Left lung (tissue), 4 donors: ENCODE measurements at regions not wholly inside any gene's neighbourhood (a gene's known extent, or its start where the extent isn't known, plus 50 kb on each side); places are given as distances from the start of the nearest gene placed in this dataset.
A peak's percentile ranks its signal among the peaks of the same experiment; 100 is the strongest.
"Not testable (repeated sequence)": the region's sequence is repeated elsewhere in the genome, so short reads cannot be mapped to it uniquely, and the experiment has no call there.

Experiments used
- ATAC-seq: fragments of 200-7000 bp; cut with Tn5 transposase; one replicate; pipeline ENCODE4 v1.9.1; 2020; ENCODE audit warnings: moderate library complexity
- DNase-seq, 4 donors: peaks; one replicate each; pipeline ENCODE4 v3.0.0-alpha.2; 2013 to 2020
- H3K27ac ChIP-seq, 2 donors: fragments of 200-600 bp; sonication (generic) in 1 of 2; one replicate each; pipeline versions ENCODE4 v1.5.0 to v1.8.0; 2020 to 2021
- H3K27me3 ChIP-seq, 2 donors: fragments of 200-600 bp; sonication (generic) in 1 of 2; one replicate each; pipeline versions ENCODE4 v1.5.0 to v1.8.0; 2020 to 2021
- H3K36me3 ChIP-seq, 2 donors: fragments of 200-600 bp; sonication (generic) in 1 of 2; one replicate each; pipeline versions ENCODE4 v1.5.0 to v1.8.0; 2020 to 2021
- H3K4me1 ChIP-seq, 2 donors: fragments of 200-600 bp; one replicate each; pipeline ENCODE4 v1.8.0; 2021
- H3K4me3 ChIP-seq, 2 donors: fragments of 200-600 bp; sonication (generic) in 1 of 2; one replicate each; pipeline versions ENCODE4 v1.5.0 to v1.8.0; 2020 to 2021; ENCODE audit warnings: mild to moderate bottlenecking in 1 of 2
- H3K9me3 ChIP-seq, 2 donors: fragments of 200-600 bp; sonication (generic) in 1 of 2; one replicate each; pipeline versions ENCODE4 v1.5.0 to v1.8.0; 2020 to 2021
- CTCF ChIP-seq, 2 donors: fragments of 200-600 bp; sonication (generic) in 1 of 2; IDR thresholded peaks; one replicate each; pipeline versions ENCODE4 v1.5.0 to v1.8.0; 2021; ENCODE audit warnings: antibody characterized with exemption in 2 of 2
- intact Hi-C, 2 donors: fragments of 100-400 bp; cut with DNase I; formaldehyde crosslinking; loops; one replicate each; pipeline versions ENCODE4 v1.11.2 to v1.14.2; 2022
- donor health status: DM: no; HTN: yes; CAD: no.
- donor health status: DM: no; HTN: no; CAD: no.

- Histone ChIP-seq H3K36me3 (no peaks in the 10 kb centered on the region), H3K4me1 (no peaks in the 10 kb centered on the region), H3K27ac (no peak overlapping the region), H3K27me3 (no peaks in the 10 kb centered on the region), H3K4me3 (no peak overlapping the region), H3K9me3 (no peaks in the 10 kb centered on the region)
- DNase-seq (peak in 2 of 4 donors; percentile 3 to 33), ATAC-seq (no peak)
- intact Hi-C loops, result no loop called here
- no peak for TF ChIP-seq CTCF (IDR thresholded peaks at IDR 0.05)
Measured at GRCh38 chr5:96483878-96484277, 50.8 kb upstream of the PCSK1 start.

DNA sequence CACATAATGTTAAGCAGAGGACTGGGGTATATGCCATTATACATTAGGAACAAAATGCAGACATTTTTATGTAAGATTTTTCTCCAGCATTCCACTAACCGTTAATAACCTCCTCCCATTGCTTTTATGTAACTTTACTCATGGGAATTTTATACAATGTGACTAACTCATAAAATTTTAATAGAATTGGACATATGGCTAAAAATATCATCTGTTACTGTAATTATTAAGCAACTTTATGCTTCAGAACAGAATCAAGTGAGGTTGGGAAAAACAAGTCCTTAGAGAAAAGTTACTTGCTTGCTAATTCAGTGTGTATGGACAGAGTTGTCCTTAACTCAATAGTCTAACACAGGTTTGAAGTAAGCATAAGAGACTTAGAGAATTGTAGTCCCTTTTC is 54.8 kb upstream of the PCSK1 start:
- Histone ChIP-seq H3K4me3 (no peak overlapping the region), H3K9me3 (no peaks in the 10 kb centered on the region), H3K36me3 (no peaks in the 10 kb centered on the region), H3K4me1 (no peaks in the 10 kb centered on the region), H3K27ac (no peak overlapping the region), H3K27me3 (no peaks in the 10 kb centered on the region)
- TF ChIP-seq CTCF (IDR thresholded peaks at IDR 0.05), result no peak
- DNase-seq (no peak), ATAC-seq (no peak)
- intact Hi-C loops, result no loop called here

DNA sequence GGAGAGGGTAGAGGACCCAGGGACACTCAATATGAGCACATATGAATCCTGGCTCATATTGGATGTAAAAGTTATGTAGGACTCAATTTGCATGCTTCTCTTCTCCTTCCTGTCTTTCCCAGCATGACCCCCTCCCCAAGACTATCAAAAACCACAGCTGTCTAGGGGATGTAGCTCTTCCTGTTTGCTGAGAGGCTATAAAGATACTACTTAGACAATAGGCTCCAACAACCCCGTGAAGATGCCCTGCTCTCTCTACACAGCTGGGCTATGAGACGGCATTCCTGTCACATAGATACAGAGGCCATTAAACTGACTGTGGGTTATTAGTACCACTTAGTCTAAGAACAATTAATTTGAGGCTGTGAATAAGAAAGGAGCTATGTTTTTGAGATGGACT is 56.5 kb upstream of the PCSK1 start:
- H3K27me3 ChIP-seq, result no peaks in the 10 kb centered on the region
- H3K4me1 ChIP-seq, result no peaks in the 10 kb centered on the region
- no peak for DNase-seq
- no peak for TF ChIP-seq CTCF (IDR thresholded peaks at IDR 0.05)
- no peaks in the 10 kb centered on the region for H3K9me3 ChIP-seq
- no peak for ATAC-seq
- H3K4me3 ChIP-seq, result no peak overlapping the region
- intact Hi-C loops, result no loop called here
- H3K36me3 ChIP-seq, result no peaks in the 10 kb centered on the region
- H3K27ac ChIP-seq, result no peak overlapping the region

GRCh38 chr5:96492459-96493047 is 59.5 kb upstream of the PCSK1 start:
- intact Hi-C loops, result no loop called here
- Histone ChIP-seq H3K27ac (no peak overlapping the region), H3K27me3 (no peaks in the 10 kb centered on the region), H3K9me3 (peaks cover 0 to 4% of the 10 kb centered on the region in 2 donors), H3K4me1 (no peaks in the 10 kb centered on the region), H3K36me3 (no peaks in the 10 kb centered on the region), H3K4me3 (no peak overlapping the region)
- no peak for TF ChIP-seq CTCF (IDR thresholded peaks at IDR 0.05)
- no peak for DNase-seq
- no peak for ATAC-seq

DNA sequence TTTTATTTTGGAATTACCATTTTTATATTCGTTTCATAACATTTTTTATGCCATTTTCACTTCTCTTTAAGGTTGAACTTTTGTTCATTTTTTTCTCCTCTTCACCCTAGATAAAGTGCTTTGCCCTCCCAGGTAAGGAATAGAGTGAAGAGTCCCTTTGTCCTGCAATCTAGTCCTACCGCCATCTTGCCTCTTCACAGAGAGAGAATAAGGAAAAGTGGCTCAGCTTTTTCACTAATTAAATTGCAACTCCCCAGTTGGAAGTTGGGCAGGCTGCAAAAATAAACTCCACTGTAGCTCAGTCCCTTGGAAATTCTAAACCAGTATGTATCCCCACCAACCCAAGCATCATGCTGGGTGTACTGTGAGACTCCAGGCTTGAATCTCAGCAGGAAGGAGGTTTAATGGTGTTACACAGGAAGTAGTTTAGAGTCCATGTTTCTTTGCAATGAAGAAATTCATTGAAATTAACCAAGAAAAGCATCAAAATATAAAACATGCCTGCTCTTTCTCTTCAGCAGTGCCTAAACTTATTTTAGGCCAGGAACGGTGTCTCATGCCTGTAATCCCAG is 60.3 kb upstream of the PCSK1 start:
- H3K36me3 ChIP-seq, result no peaks in the 10 kb centered on the region
- H3K4me3 ChIP-seq, result no peak overlapping the region
- DNase-seq (no peak), ATAC-seq (no peak)
- H3K4me1 ChIP-seq, result no peaks in the 10 kb centered on the region
- peaks cover 0 to 4% of the 10 kb centered on the region in 2 donors for H3K9me3 ChIP-seq
- no peaks in the 10 kb centered on the region for H3K27me3 ChIP-seq
- intact Hi-C loops, result no loop called here
- no peak overlapping the region for H3K27ac ChIP-seq
- TF ChIP-seq CTCF (IDR thresholded peaks at IDR 0.05), result no peak

- ATAC-seq, H3K27me3 ChIP-seq, H3K9me3 ChIP-seq, H3K4me3 ChIP-seq, DNase-seq, H3K36me3 ChIP-seq, H3K27ac ChIP-seq, H3K4me1 ChIP-seq, intact Hi-C loops: not testable (repeated sequence)
Measured at GRCh38 chr5:96495412-96495811, 62.4 kb upstream of the PCSK1 start.

- H3K4me3 ChIP-seq, intact Hi-C loops, H3K36me3 ChIP-seq, H3K4me1 ChIP-seq, H3K27ac ChIP-seq, DNase-seq, H3K27me3 ChIP-seq, ATAC-seq, H3K9me3 ChIP-seq: not testable (repeated sequence)
Measured at GRCh38 chr5:96497027-96497426, 64.0 kb upstream of the PCSK1 start.
